HG03442 (cell line): ENCODE measurements at regions not wholly inside any gene's neighbourhood (a gene's known extent, or its start where the extent isn't known, plus 50 kb on each side); places are given as distances from the start of the nearest gene placed in this dataset.

ENCODE experiments used
- ATAC-seq: cut with Tn5 transposase; IDR thresholded peaks from one replicate; pipeline ENCODE4 v1.9.1; 2021; ENCODE audit warnings: mild to moderate bottlenecking, moderate library complexity; ENCODE audit not compliant: unreplicated experiment

DNA sequence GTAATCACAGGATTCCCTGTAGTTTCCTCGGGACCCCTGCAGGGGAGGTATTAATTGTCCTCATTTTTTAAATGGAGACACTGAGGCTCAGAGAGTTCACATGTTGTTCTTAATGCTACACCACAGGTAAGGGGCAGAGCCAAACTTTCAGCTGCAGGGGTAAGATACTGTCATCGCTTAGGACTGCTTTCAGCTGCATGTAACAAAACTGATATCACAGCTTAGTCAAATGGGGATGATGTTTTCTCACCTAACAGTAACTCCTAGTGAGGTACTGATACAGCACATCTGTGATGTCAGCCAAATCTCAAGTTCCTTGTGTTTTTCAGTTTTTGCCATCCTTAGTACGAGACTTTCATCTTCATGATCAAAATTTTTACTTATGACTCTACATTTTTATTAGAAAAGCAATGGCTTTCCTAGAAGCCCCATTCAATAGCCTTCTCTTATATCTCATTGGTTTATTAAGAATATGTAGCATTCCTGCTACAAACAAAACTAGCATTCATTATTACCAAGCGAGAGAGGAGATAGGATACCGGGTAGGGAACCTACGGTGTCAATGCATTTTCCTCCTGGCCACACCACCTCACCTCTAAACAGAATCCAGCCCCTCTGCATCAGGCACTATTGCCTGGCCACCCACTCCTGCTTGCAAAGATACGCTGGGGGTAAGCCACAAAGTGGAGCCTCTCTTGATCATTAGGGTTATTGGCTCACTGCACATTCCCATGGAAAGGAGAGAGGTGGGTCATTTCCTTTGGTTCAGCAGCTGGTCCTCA lies 557.5 kb downstream of the CD83 start:
- no peak for ATAC-seq

DNA sequence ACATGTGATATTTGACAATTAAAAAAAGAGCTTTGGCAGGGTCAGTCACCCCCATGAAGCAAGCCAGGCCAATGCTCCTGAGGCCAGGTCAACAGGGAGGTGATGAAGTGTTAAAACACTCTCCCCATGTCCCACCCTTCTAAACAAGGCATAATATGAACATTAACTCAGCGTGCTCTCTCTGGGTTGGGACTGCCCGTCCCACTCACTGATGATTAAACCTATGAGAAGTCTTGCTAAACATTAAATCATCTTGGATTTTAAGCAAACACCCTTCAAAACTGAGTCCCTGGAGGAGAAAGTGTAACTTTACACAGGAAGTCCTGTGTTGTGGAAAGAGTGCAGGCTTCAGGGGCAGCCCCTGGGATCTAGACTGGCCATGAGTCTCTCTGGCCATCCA lies 558.5 kb downstream of the CD83 start:
- ATAC-seq, result no peak

DNA sequence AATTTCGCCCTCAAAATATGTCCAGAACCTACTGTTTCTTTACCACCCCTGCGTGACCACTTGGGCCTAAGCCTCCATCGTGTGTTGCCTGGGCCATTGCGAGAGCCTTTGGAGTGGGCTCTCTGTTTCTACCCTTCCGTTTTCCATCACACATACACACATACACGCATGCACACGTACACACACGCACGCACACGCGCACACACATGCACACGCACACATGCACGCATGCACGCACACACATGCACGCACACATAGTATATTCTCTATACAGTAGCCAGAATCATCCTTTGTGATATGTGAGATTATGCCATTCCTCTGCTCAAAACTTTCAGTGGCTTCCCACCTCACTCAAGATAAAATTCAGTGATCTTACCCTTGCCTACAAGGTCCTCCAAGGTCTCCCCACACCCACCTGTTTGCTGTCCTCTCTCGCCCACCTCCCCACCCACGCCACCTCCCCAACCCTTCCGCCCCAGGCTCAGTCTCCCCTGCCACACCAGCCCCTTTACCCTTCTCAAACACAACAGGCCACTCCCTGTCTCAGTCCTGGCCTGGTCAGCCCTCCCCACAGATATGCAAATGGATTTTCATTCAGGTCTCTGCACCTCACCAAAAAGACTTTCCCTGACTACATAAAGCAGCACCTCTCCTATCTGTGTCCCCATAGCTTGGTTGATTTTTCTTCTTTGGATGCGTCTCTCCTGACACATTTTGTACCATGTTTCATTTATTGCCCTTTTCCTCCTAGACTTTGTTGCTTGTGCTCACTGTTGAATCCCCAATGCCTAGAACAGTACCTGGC lies 559.6 kb downstream of the CD83 start:
- ATAC-seq, result no peak

DNA sequence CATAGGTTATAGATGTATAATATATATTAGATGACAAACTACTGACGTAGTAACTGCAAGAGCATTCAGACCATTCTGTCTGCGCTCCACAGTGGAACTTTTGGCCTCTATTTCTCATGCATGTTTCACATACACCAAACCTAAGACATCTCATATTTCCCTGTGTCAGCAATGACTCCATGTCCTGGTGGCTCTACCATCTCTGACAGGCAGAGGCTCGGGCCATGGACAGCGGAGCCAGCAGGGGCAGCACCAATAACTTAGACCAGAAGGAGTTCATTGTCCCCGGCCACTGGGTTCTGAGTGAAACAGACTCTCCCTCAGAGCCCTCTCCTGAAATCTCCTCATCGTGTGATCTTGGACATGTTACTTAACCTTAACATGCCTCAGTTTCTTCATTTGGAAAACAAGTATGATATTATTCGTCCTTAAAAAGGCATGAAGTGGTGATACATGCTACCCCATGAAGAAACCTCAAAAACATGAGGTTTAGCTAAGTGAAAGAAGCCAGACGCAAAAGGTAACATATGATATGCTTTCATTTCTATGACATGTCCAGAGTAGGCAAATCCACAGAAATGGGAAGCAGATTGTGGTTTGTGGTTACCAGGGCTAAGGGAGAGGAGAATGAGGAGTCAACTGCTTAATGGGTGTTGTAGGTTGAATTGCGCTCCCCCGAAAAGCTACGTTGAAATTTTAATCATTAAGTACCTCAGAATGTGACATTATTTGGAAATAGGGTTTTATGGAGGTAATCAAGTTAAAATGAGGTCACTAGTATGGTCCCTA lies 564.0 kb upstream of the JARID2 start:
- ATAC-seq, result no peak

DNA sequence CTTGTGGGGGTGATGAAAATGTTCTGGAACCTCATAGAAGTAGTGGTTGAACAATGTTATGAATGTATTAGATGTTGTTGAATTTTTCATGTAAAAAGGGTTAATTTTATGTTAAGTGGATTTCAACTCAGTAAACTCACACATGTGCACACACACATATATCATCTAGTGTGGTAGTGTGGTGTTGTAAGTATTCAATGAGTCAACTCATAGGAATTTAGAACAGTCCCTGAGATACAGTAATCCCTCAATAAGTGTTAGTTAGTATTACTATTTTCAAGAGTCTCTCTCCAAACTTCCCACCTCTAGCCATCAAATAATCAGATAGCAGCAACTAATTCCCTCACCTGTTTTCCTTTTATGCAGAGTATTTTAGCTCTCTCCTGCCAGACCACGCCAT lies 563.1 kb upstream of the JARID2 start:
- ATAC-seq, result no peak

DNA sequence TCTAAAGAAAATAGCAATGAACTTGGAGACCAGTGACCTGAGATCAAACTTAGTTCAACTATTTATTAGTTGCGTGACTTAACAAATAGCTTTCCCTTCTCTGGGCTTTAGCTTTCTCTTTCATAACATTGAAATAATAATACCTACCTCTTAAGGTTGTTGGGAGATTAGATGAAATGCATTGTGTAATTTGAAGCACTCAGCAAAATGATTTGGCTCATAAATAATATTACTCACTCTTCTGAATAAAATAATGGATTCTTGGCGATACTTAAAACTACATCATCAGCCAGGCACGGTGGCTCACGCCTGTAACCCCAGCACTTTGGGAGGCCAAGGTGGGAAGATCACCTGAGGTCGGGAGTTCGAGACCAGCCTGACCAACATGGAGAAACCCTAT lies 556.2 kb upstream of the JARID2 start:
- no peak for ATAC-seq

DNA sequence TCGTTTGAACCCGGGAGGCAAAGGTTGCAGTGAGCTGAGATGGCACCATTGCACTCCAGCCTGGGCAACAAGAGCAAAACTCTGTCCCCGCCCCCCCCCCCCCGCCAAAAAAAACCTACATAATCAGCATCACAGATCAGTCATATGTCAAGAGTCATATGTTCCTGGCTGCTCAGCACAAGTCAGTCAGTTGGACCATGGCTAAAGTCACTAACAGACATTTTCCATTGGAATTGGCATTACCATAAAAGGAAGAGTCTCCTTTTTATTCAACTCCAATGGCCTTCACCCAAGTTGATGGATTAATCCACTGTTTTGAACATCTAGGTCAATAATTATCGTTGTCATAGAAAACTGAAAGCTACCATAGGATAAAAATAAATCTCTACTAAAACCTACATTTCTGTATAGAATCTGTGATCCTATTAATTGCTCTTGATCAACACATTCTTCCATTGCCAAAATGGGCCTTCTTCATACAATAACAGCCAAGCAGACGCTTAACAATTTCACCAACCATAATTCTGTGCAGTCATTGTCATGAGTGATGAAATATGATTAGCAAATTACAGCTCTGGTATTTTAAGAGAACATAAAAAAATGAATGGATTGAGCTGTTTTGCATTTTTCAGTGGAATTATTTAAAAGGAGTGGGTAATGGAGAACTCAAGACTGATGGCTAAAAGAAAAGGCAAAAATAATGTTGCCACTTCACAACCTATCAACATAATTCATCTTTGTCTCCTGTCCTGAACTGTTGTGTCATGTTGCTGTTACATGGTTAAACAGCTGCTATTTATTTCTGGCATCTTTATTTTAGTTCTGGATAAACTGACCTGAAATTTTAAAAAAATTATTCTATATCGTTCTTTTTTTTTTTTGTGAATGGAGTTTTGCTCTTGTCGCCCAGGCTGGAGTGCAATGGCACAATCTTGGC lies 555.5 kb upstream of the JARID2 start:
- no peak for ATAC-seq

DNA sequence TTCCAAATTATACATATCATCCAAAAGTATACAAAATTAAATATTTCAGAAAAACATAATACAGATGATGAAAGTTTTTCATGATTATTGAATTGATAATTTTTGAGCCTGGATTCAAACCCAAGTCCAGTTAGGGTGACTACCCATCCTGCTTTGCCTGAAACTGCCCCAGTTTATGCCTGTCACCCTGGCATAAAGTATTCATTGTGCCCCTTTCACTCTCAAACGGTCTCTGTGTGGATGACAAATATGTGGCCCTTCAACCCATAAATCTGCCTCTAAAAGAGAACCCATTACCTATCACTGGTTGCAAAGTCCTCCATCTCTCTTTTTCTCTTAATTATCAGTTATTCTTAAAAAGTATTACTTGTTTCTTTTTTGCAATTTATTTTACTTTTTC lies 553.7 kb upstream of the JARID2 start:
- no peak for ATAC-seq

DNA sequence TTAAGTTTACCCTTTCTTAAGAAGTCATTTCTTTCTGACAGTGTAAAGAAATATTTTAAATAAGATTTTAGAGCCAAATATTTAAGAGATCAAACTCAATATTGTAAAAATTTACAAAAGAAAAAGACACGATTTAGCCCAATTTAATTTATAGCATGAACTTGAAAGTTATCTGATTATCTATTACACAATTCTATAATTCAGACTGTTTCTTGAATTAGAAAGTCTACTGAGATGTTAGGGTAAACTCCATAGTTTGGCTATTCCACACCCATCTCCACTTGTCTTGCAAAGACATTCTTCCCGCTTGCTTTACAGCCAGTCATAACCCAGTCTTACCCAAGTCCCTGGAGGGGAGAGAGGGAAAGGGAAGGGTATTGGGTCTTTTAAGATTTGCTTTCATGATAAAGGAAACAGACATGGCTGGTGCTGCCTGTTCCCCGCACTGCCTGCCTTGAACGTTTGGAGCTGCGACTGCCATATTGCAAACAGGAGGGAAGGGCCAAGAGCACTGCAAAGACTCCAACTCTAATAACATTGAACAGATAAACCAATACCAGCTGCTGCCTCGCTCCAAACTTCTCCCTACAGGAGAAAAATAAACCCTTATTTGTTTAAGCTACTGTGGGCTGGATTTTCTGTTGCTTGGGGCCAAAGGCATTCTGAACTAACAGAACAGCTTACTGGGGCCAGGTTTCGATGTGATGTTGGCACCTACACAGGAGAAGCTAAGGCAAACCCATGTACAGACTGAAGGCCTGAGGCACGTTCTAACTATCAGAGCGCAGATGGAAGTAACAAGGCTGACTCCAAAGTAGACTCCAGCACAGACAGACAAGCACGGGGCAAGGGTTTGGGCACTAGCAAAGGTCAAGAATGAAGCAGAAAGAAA lies 552.3 kb upstream of the JARID2 start:
- ATAC-seq, result no peak

DNA sequence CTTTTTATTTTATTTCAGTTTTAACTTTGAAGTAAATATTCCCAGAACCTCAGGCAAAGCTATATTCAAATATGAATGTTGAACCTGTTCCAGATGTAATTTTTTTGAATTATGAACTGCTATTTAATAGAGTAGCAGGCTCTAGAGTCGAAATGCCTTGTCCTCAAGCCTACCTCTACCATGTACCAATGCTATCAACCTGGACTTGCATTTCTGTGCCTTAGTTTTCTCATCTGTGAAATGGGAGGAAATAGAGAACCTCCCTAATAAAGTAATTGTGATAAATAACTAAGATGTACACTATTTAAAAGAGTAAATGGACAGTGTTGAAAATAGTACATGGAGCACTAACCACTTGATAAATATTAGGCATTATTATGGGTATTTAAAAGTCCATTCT lies 551.6 kb upstream of the JARID2 start:
- ATAC-seq, result no peak

DNA sequence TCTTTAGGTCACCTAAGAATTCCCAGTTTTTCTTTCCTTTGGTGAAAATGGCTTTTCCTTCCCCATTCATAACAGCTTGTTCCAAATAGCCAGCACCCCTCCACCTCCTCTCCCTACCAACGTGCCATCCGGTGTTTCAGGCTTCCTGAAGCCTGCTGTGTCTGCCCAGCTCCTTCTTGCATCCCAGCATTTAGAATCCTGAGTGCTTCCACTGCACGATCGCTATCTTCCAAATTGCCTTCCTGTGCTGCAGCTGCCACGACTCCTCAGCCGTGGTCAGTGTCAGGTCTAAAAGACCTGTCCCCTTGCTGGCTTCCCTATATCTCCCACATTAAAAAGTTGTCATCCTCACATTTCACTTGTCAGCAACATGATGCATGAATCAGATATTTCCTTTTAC lies 550.3 kb upstream of the JARID2 start:
- no peak for ATAC-seq

DNA sequence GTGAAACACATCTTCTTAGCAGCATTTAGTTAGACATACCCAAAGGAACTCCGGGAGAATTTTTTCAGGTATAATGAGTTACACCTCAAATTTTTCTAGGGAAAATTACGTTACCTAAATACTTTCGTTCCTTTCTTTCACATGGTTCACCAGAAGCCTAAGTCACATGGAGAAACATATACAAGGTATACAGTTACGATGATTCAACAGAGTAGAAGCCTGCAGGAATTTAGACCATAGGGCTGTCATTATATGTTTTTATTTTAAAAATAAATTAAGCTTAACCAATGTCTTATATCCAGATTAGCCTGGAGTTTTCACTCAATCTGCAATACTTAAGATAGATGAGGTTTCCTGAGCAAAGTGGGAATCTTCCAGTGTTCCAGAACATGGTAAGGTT lies 549.5 kb upstream of the JARID2 start:
- ATAC-seq, result no peak

DNA sequence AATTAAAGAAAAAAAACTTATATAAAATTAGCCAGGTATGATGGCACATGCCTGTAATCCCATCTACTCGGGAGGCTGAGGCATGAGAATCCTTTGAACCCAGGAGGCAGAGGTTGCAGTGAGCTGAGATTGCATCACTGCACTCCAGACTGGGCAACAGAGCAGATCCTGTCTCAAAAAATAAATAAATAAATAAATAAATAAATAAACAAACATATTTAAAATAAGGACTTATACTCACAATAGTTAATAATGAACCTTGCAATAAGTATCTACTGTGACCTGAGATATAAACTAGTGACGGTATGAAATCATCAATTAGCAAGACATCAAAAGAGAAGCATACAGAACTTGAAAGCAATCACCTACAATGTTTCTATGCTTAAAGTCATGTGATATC lies 548.4 kb upstream of the JARID2 start:
- ATAC-seq, result no peak

DNA sequence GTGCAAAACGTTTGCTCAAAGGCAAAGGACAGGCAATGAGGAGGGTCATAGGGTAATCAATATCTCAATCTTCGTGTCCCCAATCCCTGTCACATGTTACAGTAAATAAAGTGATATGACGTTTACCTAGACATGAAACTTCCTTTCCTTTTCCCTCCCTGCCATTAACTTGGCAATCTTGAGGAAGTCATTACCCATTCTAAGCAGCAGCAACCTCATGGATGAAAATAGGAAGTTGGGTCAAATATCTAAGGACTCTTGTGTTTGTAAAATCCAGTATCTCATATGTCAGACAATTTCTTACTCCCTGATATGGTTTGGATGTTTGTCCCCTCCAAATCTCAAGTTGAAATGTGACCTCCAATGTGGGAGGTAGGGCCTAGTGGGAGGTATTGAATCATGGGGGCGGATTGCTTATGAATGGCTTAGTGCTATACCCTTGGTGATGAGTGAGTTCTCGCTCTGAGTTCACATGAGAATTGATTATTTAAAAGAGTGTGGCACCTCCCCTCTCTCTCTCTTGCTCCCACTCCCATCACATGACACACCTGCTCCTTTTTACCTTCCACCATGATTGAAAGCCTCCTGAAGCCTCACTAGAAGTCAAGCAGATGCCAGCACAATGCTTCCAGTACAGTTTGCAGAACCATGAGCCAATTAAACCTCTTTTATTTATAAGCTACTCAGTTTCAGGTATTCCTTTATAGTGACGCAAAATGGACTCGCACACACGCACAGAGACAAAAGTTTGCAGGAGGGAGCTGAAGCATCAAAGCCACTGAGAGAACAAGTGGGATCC lies 545.9 kb upstream of the JARID2 start:
- no peak for ATAC-seq

DNA sequence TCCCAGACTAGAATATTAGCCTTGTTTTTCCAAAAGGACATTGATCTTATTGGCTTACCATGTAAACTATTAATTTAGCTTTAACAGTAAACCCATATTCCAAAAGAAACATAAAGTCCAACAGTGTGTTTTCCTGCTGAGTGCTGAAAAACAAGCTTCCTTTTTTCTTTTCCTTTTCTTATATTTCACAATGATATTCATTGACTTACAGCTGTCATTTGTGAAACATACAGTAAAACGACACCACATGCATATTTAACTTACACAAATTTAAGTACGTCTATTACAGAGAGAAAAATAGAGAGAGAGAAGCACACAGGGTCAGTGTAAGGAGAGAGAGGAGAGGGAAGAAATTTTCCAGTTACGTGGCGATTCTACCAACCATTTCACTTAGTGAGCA lies 543.9 kb upstream of the JARID2 start:
- ATAC-seq, result no peak

DNA sequence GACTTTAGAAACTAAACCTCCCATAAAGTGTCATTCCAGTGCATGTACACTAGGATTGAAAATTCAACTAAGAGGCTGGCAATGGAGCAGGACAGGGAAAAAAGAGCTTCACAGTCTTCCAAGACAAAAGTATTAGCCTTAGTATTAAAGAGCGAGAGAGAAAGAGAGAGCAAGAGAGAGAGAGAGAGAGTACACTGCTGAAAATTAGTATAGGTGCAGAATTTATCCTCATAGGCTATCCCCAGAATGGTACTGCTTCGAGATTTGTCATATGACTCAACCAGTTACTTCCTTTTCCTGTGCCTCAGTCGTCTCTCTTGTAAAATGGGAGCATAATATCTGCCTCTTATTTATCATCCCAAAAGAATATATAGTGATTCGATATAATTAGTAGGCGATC lies 543.2 kb upstream of the JARID2 start:
- ATAC-seq, result no peak

DNA sequence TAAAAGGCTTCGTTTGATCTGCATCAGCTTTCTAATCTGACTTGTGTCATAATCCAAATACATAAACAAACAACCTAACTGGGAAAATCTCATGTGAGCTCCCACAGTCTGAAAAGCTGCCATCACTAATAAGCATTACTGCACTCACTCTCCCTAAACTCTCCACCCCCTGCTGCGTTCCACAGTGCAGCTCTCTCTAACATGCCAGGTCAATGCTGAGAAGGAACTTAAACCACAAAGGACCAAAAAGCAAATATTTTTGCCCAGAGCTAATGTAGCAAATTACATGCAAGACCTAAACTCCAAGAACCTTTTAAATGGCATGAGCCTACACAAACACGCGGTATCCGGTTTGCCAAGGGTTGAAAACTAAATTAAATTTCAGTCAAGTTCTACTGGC lies 542.3 kb upstream of the JARID2 start:
- ATAC-seq, result no peak

DNA sequence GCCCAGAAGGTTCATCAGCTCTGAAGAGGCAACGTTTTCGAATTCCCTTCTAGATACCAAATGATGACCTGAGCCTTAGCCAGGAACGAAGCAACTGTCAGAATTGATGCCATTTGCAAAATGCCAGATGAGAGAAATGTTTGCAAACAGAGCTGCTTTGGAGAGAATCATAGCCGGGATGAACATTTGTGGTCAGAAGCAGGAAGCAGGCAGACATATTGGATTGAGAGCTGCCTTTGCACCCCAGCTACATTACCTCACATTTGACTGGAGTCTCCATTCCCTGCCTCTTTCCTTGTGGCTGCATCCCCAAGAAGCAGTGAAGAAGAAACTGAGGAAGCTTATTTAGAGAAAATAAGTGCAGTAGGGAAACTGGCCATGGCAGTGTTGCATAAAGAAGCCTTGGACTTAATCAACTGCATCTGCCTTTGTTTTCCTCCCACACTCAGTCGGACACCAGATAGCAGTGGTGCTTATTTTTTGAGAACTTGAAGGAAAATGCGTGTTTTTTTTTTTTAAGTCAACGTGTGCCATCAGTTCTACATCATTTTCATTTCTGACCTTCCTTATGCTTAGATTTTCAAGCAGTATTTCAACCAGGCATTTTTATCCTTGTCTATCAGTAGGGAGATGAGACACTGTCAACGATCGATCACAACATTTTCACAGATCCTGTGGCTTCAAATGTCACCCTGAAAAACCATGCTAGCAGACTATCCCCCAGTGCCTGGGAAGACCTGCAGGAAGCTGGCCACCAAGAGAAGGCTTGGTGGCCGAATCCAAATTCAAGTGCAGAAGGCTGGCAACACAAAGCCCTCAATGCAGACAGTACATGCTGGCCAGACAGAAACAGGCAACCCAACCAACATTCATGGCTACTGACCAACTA lies 541.2 kb upstream of the JARID2 start:
- no peak for ATAC-seq
